ENCODE measurements at regions not wholly inside any gene's neighbourhood (a gene's known extent, or its start where the extent isn't known, plus 50 kb on each side); places are given as distances from the start of the nearest gene placed in this dataset.

- H3K27ac ChIP-seq (ENCODE audit: low read depth in 1 of 2, low read length in 2 of 2) = no peak overlapping the region
- no peak for DNase-seq
- no peaks in the 10 kb centered on the region for H3K36me3 ChIP-seq (replicated peaks in 1 of 2; ENCODE audit: control insufficient read depth in 1 of 2, insufficient read depth in 2 of 2, low read length in 2 of 2)
- intact Hi-C loops (cut with micrococcal nuclease) = no loop called here
- no peaks in the 10 kb centered on the region for H3K4me1 ChIP-seq (ENCODE audit: control insufficient read depth in 1 of 2, insufficient read depth in 2 of 2, low read length in 2 of 2)
- H3K27ac Mint-ChIP-seq = no peak overlapping the region
- no peaks in the 10 kb centered on the region for H3K36me3 Mint-ChIP-seq
- H3K4me1 Mint-ChIP-seq = no peaks in the 10 kb centered on the region
- WGBS (ENCODE audit: insufficient coverage) = no CpG with 5 or more reads among the region's 5 CpGs
- peaks cover 0 to 1% (median 0%) of the 10 kb centered on the region in 3 donors for H3K27me3 Mint-ChIP-seq (ENCODE audit: low read depth in 3 of 3)
- TF ChIP-seq CTCF (IDR thresholded peaks at IDR 0.05) = no peak
- no peaks in the 10 kb centered on the region for H3K27me3 ChIP-seq (ENCODE audit: control insufficient read depth in 2 of 2, insufficient read depth in 2 of 2, low read length in 2 of 2)
- no peak overlapping the region for H3K4me2 ChIP-seq (replicated peaks; ENCODE audit: extremely low read depth, low read length, poor library complexity, severe bottlenecking)
- H2AFZ ChIP-seq (ENCODE audit: insufficient read depth, low read depth, low read length, poor library complexity, severe bottlenecking) = no peak overlapping the region
- H3K9me3 Mint-ChIP-seq = peaks cover 0 to 6% (median 2%) of the 10 kb centered on the region in 7 donors
- peaks cover 0 to 3% of the 10 kb centered on the region in 2 donors for H3K9me3 ChIP-seq (replicated peaks in 1 of 2; ENCODE audit: control insufficient read depth in 1 of 2, insufficient read depth in 1 of 2, low read length in 2 of 2)
- no peak overlapping the region for H3K4me3 Mint-ChIP-seq
- no peak overlapping the region for H3K9ac ChIP-seq (ENCODE audit: insufficient read depth, low read length, poor library complexity, severe bottlenecking)
- H4K20me1 ChIP-seq (ENCODE audit: insufficient read depth, low read length) = no peaks in the 10 kb centered on the region
- H3K4me3 ChIP-seq (replicated peaks in 1 of 3; ENCODE audit: low read depth in 2 of 3, low read length in 3 of 3) = no peak overlapping the region
- H3K79me2 ChIP-seq (ENCODE audit: insufficient read depth, low read length) = no peaks in the 10 kb centered on the region
Measured at GRCh38 chr16:13630374-13630773, 289.6 kb upstream of the ERCC4 start.

GRCh38 chr16:13631213-13631767 lies 288.7 kb upstream of the ERCC4 start:
- TF ChIP-seq CTCF (IDR thresholded peaks at IDR 0.05) = no peak
- peaks cover 0 to 1% (median 0%) of the 10 kb centered on the region in 3 donors for H3K27me3 Mint-ChIP-seq (ENCODE audit: low read depth in 3 of 3)
- Histone ChIP-seq H3K4me2 (replicated peaks; ENCODE audit: extremely low read depth, low read length, poor library complexity, severe bottlenecking) (no peak overlapping the region), H3K9ac (ENCODE audit: insufficient read depth, low read length, poor library complexity, severe bottlenecking) (no peak overlapping the region), H3K36me3 (replicated peaks in 1 of 2; ENCODE audit: control insufficient read depth in 1 of 2, insufficient read depth in 2 of 2, low read length in 2 of 2) (no peaks in the 10 kb centered on the region), H3K27me3 (ENCODE audit: control insufficient read depth in 2 of 2, insufficient read depth in 2 of 2, low read length in 2 of 2) (no peaks in the 10 kb centered on the region), H3K4me1 (ENCODE audit: control insufficient read depth in 1 of 2, insufficient read depth in 2 of 2, low read length in 2 of 2) (no peaks in the 10 kb centered on the region), H2AFZ (ENCODE audit: insufficient read depth, low read depth, low read length, poor library complexity, severe bottlenecking) (no peak overlapping the region), H3K27ac (ENCODE audit: low read depth in 1 of 2, low read length in 2 of 2) (no peak overlapping the region), H3K4me3 (replicated peaks in 1 of 3; ENCODE audit: low read depth in 2 of 3, low read length in 3 of 3) (no peak overlapping the region), H3K79me2 (ENCODE audit: insufficient read depth, low read length) (no peaks in the 10 kb centered on the region), H4K20me1 (ENCODE audit: insufficient read depth, low read length) (no peaks in the 10 kb centered on the region), H3K9me3 (replicated peaks in 1 of 2; ENCODE audit: control insufficient read depth in 1 of 2, insufficient read depth in 1 of 2, low read length in 2 of 2) (peaks cover 0 to 3% of the 10 kb centered on the region in 2 donors)
- no peak for DNase-seq
- intact Hi-C loops (cut with micrococcal nuclease) = no loop called here
- no peaks in the 10 kb centered on the region for H3K4me1 Mint-ChIP-seq
- no CpG with 5 or more reads among the region's 2 CpGs for WGBS (ENCODE audit: insufficient coverage)
- H3K9me3 Mint-ChIP-seq = peaks cover 0 to 12% (median 3%) of the 10 kb centered on the region in 7 donors
- H3K4me3 Mint-ChIP-seq = no peak overlapping the region
- no peaks in the 10 kb centered on the region for H3K36me3 Mint-ChIP-seq
- no peak overlapping the region for H3K27ac Mint-ChIP-seq

Data from CD14-positive monocyte (primary cell).